ENCODE measurements at regions not wholly inside any gene's neighbourhood (a gene's known extent, or its start where the extent isn't known, plus 50 kb on each side); places are given as distances from the start of the nearest gene placed in this dataset.

DNA sequence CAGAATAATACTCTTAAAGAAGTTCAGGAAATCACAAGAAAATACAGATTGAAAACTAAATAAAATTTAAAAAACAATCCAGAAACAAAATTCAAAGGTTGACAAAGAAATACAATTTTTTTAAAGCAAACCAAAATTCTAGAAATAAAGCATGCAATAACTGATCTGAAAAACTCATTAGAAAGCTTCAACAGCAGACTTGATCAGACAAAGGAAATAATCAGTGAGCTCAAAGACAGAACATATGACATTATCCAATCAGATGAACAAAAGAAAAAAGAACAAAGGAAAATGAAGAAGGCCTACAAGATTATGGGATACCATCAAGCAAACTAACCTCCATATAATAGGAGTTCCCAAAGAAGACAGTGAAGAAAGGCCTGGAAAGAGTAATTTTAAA is 336.8 kb downstream of the RSL24D1 start:
- Mint-ChIP-seq H3K9me3 (peaks cover 14% of the 10 kb centered on the region), H3K4me1 (no peaks in the 10 kb centered on the region), H3K27me3 (peaks cover 1% of the 10 kb centered on the region), H3K36me3 (no peaks in the 10 kb centered on the region), H3K4me3 (no peak overlapping the region), H3K27ac (no peak overlapping the region)
- no peak for DNase-seq
- POLR2A ChIA-PET: no interaction called here
- no peak for ATAC-seq (ENCODE audit: low read depth)

DNA sequence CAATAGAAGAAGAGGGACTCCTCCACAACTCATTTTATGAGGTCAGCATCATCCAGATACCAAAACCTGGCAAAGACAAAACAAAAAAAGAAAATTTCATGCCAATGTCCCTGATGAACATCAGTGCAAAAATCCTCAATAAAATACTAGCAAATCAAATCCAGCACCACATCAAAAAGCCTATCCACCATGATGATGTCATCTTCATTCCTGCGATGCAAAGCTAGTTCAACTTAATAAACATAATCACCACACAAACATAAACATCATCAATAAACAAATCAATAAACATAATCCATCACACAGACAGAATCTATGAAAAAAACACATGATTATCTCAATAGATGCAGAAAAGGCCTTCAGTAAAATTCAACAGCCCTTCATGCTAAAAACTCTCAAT is 342.1 kb downstream of the RSL24D1 start:
- H3K4me3 Mint-ChIP-seq: no peak overlapping the region
- no peaks in the 10 kb centered on the region for H3K4me1 Mint-ChIP-seq
- peaks cover 15% of the 10 kb centered on the region for H3K9me3 Mint-ChIP-seq
- H3K27ac Mint-ChIP-seq: no peak overlapping the region
- POLR2A ChIA-PET: no interaction called here
- ATAC-seq (ENCODE audit: low read depth): no peak
- H3K27me3 Mint-ChIP-seq: no peaks in the 10 kb centered on the region
- no peaks in the 10 kb centered on the region for H3K36me3 Mint-ChIP-seq
- DNase-seq: no peak

DNA sequence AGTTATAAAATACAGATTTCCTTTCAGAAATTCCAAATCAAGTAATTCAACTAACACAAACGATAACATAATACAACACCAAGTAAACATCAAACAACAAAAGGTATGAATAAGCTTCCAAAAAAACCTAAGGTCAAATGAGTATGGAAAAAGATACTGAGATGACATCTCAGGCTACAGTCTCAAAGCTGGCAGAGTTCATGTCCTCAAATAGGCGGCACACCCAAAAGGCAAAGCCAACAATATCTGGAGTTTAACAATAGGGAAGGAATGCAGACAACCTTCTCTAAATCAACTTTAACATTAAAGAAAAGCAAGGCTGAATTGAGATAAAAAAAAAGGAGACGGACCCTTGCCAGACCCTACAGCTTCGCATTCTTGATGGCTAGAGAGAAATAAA is 346.6 kb downstream of the RSL24D1 start:
- POLR2A ChIA-PET: no interaction called here
- Mint-ChIP-seq H3K36me3 (no peaks in the 10 kb centered on the region), H3K27me3 (no peaks in the 10 kb centered on the region), H3K4me1 (no peaks in the 10 kb centered on the region), H3K4me3 (no peak overlapping the region), H3K27ac (no peak overlapping the region), H3K9me3 (peaks cover 8% of the 10 kb centered on the region)
- ATAC-seq (ENCODE audit: low read depth) (no peak), DNase-seq (no peak)

DNA sequence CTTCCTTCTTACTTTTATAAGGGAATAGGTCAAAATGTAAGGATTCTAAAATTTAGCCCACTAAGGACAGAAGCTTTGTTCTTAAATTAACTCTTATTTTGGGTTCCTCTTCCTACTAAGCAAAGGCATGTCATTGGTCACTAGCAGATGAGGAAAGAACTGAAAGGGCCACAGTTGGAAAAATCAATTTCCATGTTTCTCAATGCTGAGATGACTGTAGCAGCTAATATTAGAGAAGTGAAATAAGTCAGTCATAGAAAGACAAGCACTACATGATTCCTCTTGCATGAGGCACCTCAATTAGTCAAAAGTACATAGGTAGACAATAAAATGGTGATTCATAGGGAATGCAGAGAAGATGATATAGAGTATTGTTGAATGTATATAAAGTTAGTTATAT is 353.7 kb downstream of the RSL24D1 start:
- no peak for DNase-seq
- ATAC-seq (ENCODE audit: low read depth): no peak
- Mint-ChIP-seq H3K27ac (no peak overlapping the region), H3K4me1 (no peaks in the 10 kb centered on the region), H3K27me3 (no peaks in the 10 kb centered on the region), H3K4me3 (no peak overlapping the region), H3K9me3 (no peaks in the 10 kb centered on the region), H3K36me3 (no peaks in the 10 kb centered on the region)
- POLR2A ChIA-PET: no interaction called here

DNA sequence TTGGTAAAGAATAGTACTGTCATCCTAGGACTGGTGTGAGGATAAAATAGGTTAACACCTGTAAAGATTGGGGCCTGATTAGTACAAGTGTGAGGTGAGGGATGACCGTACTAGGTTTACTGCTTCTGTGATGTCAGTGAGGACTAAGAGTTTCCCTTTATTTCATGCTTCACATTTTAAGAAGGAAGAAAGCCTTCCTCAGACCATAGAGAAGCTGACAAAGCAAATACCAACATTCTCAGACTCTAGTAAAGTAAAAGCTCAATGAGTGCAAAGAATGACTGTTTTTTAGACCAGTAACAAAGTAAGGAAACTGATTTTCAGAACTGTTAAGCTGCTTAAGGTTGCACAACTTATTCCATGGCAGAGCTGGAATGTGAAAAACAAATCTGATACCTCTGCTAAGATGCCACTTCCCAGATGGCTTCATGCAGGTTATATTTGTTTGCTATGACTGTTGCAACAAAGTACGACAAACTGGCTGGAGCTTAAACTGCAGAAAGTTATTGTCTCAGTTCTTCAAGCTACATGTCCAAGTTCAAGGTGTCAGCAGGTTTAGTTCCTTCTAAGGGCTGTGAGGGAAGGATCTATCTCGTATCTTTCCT is 354.9 kb downstream of the RSL24D1 start:
- no peak overlapping the region for H3K4me3 Mint-ChIP-seq
- DNase-seq: no peak
- POLR2A ChIA-PET: no interaction called here
- H3K27ac Mint-ChIP-seq: no peak overlapping the region
- no peaks in the 10 kb centered on the region for H3K4me1 Mint-ChIP-seq
- H3K27me3 Mint-ChIP-seq: no peaks in the 10 kb centered on the region
- no peaks in the 10 kb centered on the region for H3K36me3 Mint-ChIP-seq
- ATAC-seq (ENCODE audit: low read depth): no peak
- H3K9me3 Mint-ChIP-seq: no peaks in the 10 kb centered on the region

DNA sequence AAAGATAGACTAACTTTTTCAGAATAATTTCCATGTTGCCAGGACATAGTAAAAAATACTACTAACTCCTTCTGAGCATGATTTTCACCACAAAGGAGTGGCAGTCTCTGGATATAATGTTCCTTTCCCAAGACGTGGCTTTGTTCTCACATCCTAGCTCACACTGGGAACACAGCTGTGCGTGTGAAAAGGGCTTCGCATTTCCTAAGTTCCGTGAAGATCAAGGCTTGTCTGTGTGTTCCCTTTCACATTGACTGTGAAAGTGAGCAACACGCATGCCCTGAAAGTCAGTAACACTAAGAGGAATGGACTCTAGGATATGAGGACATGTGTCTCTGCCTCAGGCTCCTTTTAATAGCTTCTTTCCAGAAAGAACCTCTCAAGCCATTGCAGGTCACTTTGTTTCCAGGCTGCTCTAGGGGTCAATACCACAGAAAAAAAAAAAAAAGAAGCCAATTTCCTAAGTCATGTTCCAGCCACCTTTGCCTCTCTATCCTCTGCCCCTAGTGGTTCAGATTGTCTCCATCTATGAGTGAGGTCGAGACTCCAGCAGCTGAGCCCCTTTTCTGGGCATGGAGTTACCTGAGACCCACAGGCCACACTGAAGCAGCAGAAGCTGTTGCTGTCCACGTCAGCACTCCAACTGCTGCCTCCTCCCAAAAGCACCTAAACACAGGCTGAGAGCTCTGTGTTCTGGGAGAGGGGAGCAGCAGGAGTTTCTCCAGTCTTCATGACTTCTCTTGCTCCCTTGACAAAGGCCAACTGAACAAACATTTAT is 355.9 kb downstream of the RSL24D1 start:
- H3K4me1 Mint-ChIP-seq: no peaks in the 10 kb centered on the region
- DNase-seq (no peak), ATAC-seq (ENCODE audit: low read depth) (no peak)
- H3K27me3 Mint-ChIP-seq: no peaks in the 10 kb centered on the region
- H3K9me3 Mint-ChIP-seq: no peaks in the 10 kb centered on the region
- H3K27ac Mint-ChIP-seq: no peak overlapping the region
- H3K4me3 Mint-ChIP-seq: no peak overlapping the region
- H3K36me3 Mint-ChIP-seq: no peaks in the 10 kb centered on the region
- POLR2A ChIA-PET: no interaction called here

DNA sequence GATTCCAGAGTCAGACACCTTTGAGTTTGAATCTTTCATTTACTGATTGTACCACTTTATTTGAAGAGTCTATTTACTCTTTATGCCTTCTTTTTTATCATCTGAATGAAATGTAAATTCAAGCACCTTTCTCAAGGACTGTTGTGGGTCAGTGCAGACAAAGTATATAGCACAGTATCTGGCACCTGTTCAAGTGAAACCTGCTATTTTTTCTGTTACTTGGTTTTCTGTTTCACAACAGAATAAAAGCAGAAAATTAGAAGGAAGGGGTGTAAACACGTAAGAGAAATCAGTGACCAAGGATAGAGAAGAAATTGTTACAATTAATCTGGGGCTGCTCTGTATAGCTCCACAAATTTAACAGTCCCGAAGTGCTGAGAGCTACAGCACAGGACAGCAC is 357.4 kb downstream of the RSL24D1 start:
- Mint-ChIP-seq H3K27ac (no peak overlapping the region), H3K4me3 (no peak overlapping the region), H3K36me3 (no peaks in the 10 kb centered on the region), H3K4me1 (no peaks in the 10 kb centered on the region), H3K9me3 (peaks cover 2% of the 10 kb centered on the region), H3K27me3 (no peaks in the 10 kb centered on the region)
- POLR2A ChIA-PET: no interaction called here
- no peak for ATAC-seq (ENCODE audit: low read depth)
- DNase-seq: no peak

DNA sequence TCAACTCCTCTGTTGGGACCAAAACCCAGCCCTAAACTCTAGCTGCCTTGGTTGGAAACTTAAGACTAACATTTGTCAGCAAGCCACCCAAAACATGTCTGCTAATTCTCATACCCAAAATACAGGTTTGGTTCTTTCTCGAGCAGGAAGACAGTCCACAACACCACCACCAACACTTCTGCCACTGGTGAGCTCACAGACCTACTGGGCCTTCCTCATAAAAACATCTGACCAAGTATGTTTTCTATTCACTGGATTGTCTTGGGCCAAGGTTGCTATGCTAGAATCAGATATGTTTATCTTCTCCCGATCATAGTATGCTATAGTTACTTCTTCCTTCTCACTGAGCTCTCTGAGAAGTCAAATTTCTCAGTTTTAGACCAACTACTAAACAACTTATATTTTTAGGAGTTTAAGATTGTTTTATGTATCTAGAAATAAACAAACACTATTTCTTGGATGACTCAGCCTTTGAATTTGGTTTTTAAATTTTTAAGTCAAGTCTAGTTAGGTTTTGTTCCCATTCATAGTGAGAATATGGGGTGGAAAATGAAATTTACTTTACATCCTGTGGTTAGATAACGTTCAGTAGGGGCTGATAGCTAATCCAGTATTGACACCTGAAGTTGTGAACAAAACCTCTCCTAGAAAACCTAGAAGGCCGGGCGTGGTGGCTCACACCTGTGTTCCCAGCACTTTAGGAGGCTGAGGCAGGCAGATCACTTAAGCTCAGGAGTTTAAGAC is 360.5 kb downstream of the RSL24D1 start:
- ATAC-seq (ENCODE audit: low read depth) (no peak), DNase-seq (no peak)
- Mint-ChIP-seq H3K4me1 (no peaks in the 10 kb centered on the region), H3K27ac (no peak overlapping the region), H3K27me3 (peaks cover 2% of the 10 kb centered on the region), H3K9me3 (peaks cover 2% of the 10 kb centered on the region), H3K4me3 (no peak overlapping the region), H3K36me3 (no peaks in the 10 kb centered on the region)
- POLR2A ChIA-PET: no interaction called here

DNA sequence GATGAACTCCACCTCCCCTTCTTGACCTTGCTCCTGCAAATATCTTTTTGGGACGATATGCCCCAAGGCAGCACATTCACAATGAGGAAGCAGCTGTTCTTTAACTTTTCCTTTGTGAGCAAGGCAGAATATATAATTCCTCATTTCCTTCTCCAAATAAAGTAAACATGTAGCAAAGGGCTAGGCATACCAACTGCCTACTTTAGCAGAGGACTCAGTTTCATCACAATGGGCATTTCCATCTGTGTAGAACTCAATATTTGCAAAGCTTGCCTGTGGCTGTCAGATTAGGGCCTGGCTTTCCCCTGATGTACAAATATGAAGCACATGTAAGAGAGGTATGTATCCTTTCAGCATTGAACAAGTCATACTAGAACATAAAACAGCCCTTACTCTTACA is 366.9 kb downstream of the RSL24D1 start:
- Mint-ChIP-seq H3K36me3 (no peaks in the 10 kb centered on the region), H3K27ac (no peak overlapping the region), H3K27me3 (peaks cover 2% of the 10 kb centered on the region), H3K4me3 (no peak overlapping the region), H3K9me3 (peaks cover 2% of the 10 kb centered on the region), H3K4me1 (no peaks in the 10 kb centered on the region)
- no peak for DNase-seq
- ATAC-seq (ENCODE audit: low read depth): no peak
- POLR2A ChIA-PET: no interaction called here

DNA sequence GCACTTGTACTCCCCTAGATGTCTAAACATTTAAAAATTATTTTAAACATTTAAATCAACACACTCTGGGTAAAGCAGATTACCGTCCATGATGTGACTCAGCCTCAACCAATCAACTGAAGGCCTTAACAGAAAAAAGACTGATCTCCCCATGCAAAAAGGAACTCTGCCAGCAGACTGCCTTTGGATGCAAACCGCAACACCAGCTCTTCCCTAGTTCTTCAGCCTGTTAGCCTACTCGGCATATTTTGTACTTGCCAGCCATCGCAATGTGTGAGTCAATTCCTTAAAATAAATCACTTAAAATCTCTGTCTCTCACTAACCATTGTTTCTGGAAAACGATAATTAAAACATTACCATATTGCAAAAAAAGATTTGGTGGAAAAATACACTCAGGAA is 375.9 kb downstream of the RSL24D1 start:
- no peak overlapping the region for H3K27ac Mint-ChIP-seq
- peaks cover 4% of the 10 kb centered on the region for H3K9me3 Mint-ChIP-seq
- POLR2A ChIA-PET: no interaction called here
- no peaks in the 10 kb centered on the region for H3K36me3 Mint-ChIP-seq
- H3K4me1 Mint-ChIP-seq: no peaks in the 10 kb centered on the region
- no peak overlapping the region for H3K4me3 Mint-ChIP-seq
- H3K27me3 Mint-ChIP-seq: no peaks in the 10 kb centered on the region
- no peak for DNase-seq
- ATAC-seq (ENCODE audit: low read depth): no peak

DNA sequence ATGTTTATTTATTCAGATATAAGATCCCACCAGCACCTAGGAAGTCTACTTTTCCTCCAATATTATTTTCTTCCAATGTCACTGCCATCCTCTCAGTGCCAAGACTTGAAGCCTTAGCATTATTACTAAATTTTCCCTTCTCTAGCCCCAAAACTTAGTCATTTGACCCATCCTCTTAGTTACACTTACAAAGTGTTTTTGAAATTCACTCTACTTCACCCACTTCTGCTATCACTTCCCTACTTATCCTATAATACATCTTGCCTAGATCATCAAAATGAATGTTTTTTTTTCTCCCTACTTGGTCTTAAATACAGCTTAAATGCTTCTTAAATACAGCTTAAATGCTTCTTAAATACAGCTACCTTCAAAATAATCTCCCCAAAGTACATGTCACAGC is 376.6 kb downstream of the RSL24D1 start:
- H3K27me3 Mint-ChIP-seq: no peaks in the 10 kb centered on the region
- ATAC-seq (ENCODE audit: low read depth) (no peak), DNase-seq (no peak)
- POLR2A ChIA-PET: no interaction called here
- H3K36me3 Mint-ChIP-seq: no peaks in the 10 kb centered on the region
- no peak overlapping the region for H3K27ac Mint-ChIP-seq
- H3K4me1 Mint-ChIP-seq: no peaks in the 10 kb centered on the region
- no peak overlapping the region for H3K4me3 Mint-ChIP-seq
- H3K9me3 Mint-ChIP-seq: peaks cover 2% of the 10 kb centered on the region

DNA sequence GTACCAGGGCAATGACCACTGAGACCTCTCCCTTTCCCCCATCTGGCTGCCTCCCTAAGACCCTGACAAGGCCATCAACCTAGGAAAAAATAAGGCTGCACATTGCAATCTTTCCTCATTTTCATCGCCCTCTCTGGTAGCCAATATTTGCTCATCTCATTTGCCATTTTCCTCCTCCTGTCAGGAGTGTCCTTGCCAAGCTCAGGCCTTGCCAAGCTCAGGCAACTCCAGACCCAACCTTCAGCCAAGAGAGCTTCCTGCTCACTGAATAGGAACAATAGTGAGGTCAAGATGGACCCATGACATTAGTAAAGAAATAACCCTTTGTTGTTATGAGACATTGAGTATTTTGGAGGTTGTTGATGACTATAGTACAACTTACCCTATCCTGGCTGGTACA is 380.3 kb downstream of the RSL24D1 start:
- POLR2A ChIA-PET: no interaction called here
- H3K4me1 Mint-ChIP-seq: no peaks in the 10 kb centered on the region
- H3K9me3 Mint-ChIP-seq: peaks cover 2% of the 10 kb centered on the region
- H3K27me3 Mint-ChIP-seq: no peaks in the 10 kb centered on the region
- no peak overlapping the region for H3K4me3 Mint-ChIP-seq
- ATAC-seq (ENCODE audit: low read depth): no peak
- no peak for DNase-seq
- no peak overlapping the region for H3K27ac Mint-ChIP-seq
- H3K36me3 Mint-ChIP-seq: no peaks in the 10 kb centered on the region

DNA sequence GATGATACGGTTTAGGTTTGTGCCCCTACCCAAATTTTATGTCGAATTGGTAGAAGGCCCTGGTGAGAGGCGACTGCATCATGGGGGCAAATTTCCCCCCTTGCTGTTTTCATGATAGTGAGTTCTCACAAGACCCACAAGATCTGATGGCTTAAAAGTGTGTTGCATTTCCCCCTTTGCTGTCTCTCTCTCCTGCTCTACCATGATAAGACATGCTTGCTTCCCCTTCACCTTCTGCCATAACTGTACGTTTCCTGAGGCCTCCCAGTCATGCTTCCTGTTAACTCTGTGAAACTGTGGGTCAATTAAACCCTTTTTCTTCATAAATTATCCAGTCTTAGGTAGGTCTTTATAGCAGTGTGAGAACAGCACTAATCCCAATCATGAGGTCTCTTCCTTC is 381.2 kb downstream of the RSL24D1 start:
- no peak for DNase-seq
- Mint-ChIP-seq H3K27ac (no peak overlapping the region), H3K9me3 (peaks cover 2% of the 10 kb centered on the region), H3K27me3 (no peaks in the 10 kb centered on the region), H3K4me1 (no peaks in the 10 kb centered on the region), H3K36me3 (no peaks in the 10 kb centered on the region), H3K4me3 (no peak overlapping the region)
- POLR2A ChIA-PET: no interaction called here
- no peak for ATAC-seq (ENCODE audit: low read depth)

DNA sequence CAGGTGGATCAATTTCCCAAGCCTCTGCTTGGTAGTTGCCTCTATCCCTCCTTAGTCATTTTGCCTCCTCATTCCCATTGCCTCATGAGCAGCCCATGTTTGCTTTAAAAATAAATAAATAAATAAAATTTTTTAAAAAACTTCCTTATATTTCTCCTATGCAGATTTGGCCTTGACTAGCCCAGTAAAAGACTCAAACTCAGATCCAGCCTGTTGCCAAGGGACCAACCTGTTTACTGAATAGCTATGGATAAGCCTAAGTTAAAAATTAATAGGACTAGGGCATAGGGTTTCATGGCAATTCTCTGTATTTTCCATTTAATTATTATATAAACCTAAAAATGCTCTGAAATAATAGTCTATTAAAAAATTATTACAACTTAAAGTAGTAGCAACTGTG is 384.4 kb downstream of the RSL24D1 start:
- DNase-seq (no peak), ATAC-seq (ENCODE audit: low read depth) (no peak)
- no peaks in the 10 kb centered on the region for H3K4me1 Mint-ChIP-seq
- no peaks in the 10 kb centered on the region for H3K36me3 Mint-ChIP-seq
- H3K9me3 Mint-ChIP-seq: no peaks in the 10 kb centered on the region
- H3K27ac Mint-ChIP-seq: no peak overlapping the region
- H3K4me3 Mint-ChIP-seq: no peak overlapping the region
- no peaks in the 10 kb centered on the region for H3K27me3 Mint-ChIP-seq
- POLR2A ChIA-PET: no interaction called here
